Kidney epithelial cell (primary cell): ENCODE measurements at regions not wholly inside any gene's neighbourhood (a gene's known extent, or its start where the extent isn't known, plus 50 kb on each side); places are given as distances from the start of the nearest gene placed in this dataset.

Experiments used
- DNase-seq: peaks from one replicate; pipeline ENCODE4 v3.0.0-alpha.2; 2010; ENCODE audit warnings: low read depth
- H3K27me3 ChIP-seq: 2 replicates; pipeline ENCODE4 v1.6.0; 2011; ENCODE audit warnings: low read length; ENCODE audit not compliant: control insufficient read depth, insufficient read depth
- H3K36me3 ChIP-seq: 2 replicates; pipeline ENCODE4 v1.5.1; 2011; ENCODE audit warnings: low read length; ENCODE audit not compliant: control insufficient read depth, insufficient read depth
- H3K4me3 ChIP-seq: 2 replicates; pipeline ENCODE4 v1.5.1; 2011; ENCODE audit warnings: low read depth, mild to moderate bottlenecking, control low read depth, low read length
- CTCF ChIP-seq: IDR thresholded peaks from 2 replicates; pipeline ENCODE4 v1.5.1; 2011; ENCODE audit warnings: mild to moderate bottlenecking, moderate library complexity, low read length, control low read depth, inconsistent platforms; ENCODE audit not compliant: insufficient read depth, poor library complexity, severe bottlenecking

GRCh38 chr4:96691521-96691920 is 851.6 kb downstream of the PDHA2 start:
- no peak for DNase-seq
- TF ChIP-seq CTCF = no peak
- H3K4me3 ChIP-seq = no peak overlapping the region
- H3K27me3 ChIP-seq = no peaks in the 10 kb centered on the region
- no peaks in the 10 kb centered on the region for H3K36me3 ChIP-seq

- DNase-seq = peak; percentile 19
- H3K27me3 ChIP-seq = no peaks in the 10 kb centered on the region
- no peaks in the 10 kb centered on the region for H3K36me3 ChIP-seq
- H3K4me3 ChIP-seq = no peak overlapping the region
- TF ChIP-seq CTCF = no peak
Measured at GRCh38 chr4:96698831-96699230, 858.9 kb downstream of the PDHA2 start.

- Histone ChIP-seq H3K4me3 (no peak overlapping the region), H3K36me3 (no peaks in the 10 kb centered on the region), H3K27me3 (no peaks in the 10 kb centered on the region)
- no peak for DNase-seq
- TF ChIP-seq CTCF = no peak
Measured at GRCh38 chr4:96703265-96703664, 863.4 kb downstream of the PDHA2 start.

GRCh38 chr4:96708766-96709165 is 868.9 kb downstream of the PDHA2 start:
- H3K4me3 ChIP-seq = no peak overlapping the region
- no peaks in the 10 kb centered on the region for H3K36me3 ChIP-seq
- DNase-seq = no peak
- no peak for TF ChIP-seq CTCF
- H3K27me3 ChIP-seq = no peaks in the 10 kb centered on the region

- no peak for DNase-seq
- Histone ChIP-seq H3K27me3 (no peaks in the 10 kb centered on the region), H3K36me3 (no peaks in the 10 kb centered on the region), H3K4me3 (no peak overlapping the region)
- TF ChIP-seq CTCF = no peak
Measured at GRCh38 chr4:96713271-96713850, 873.5 kb downstream of the PDHA2 start.

GRCh38 chr4:96729641-96730040 is 889.7 kb downstream of the PDHA2 start:
- Histone ChIP-seq H3K4me3 (no peak overlapping the region), H3K27me3 (no peaks in the 10 kb centered on the region), H3K36me3 (no peaks in the 10 kb centered on the region)
- TF ChIP-seq CTCF = no peak
- DNase-seq = no peak
